ENCODE measurements at regions not wholly inside any gene's neighbourhood (a gene's known extent, or its start where the extent isn't known, plus 50 kb on each side); places are given as distances from the start of the nearest gene placed in this dataset.
"Not testable (repeated sequence)": the region's sequence is repeated elsewhere in the genome, so short reads cannot be mapped to it uniquely, and the experiment has no call there.

GRCh38 chr10:47676102-47676501, 87.3 kb downstream of the SYT15B start:
- H3K27me3 ChIP-seq (ENCODE audit: insufficient read depth, low read length); H3K4me3 ChIP-seq (ENCODE audit: low read length); H3K9me3 ChIP-seq (ENCODE audit: insufficient read depth, low read depth, low read length); H3K9ac ChIP-seq (ENCODE audit: low read depth, low read length); H3K27ac ChIP-seq (ENCODE audit: low read depth, low read length); H3K36me3 ChIP-seq (ENCODE audit: insufficient read depth, low read length); H3K4me1 ChIP-seq (ENCODE audit: insufficient read depth, low read length): not testable (repeated sequence)
- WGBS: no CpG with 5 or more reads among the region's 1 CpG

DNA sequence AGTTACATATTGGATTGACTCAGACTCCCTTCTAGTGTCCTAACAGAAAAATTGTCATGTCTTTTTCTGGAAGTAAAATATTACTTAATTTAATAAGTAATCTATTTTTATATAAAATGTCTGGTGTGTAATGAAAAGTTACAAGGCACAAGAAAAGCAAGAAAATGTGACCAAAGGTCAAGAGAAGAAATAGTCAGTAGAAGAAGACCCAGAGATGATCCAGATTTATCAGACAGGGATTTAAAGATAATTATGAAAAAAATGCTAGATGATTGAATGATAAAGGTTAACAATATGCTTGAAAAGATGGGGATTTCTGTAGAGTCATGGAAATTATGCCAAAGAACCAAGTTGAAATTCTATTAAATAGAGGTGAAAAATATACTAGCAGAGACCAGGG, 87.8 kb downstream of the SYT15B start:
- H3K9me3 ChIP-seq (ENCODE audit: insufficient read depth, low read depth, low read length); H3K27ac ChIP-seq (ENCODE audit: low read depth, low read length); H3K4me3 ChIP-seq (ENCODE audit: low read length); H3K27me3 ChIP-seq (ENCODE audit: insufficient read depth, low read length); H3K36me3 ChIP-seq (ENCODE audit: insufficient read depth, low read length); H3K9ac ChIP-seq (ENCODE audit: low read depth, low read length); H3K4me1 ChIP-seq (ENCODE audit: insufficient read depth, low read length): not testable (repeated sequence)

GRCh38 chr10:47673128-47673527, 90.3 kb downstream of the SYT15B start:
- H3K27ac ChIP-seq (ENCODE audit: low read depth, low read length); H3K9me3 ChIP-seq (ENCODE audit: insufficient read depth, low read depth, low read length); H3K4me3 ChIP-seq (ENCODE audit: low read length); H3K36me3 ChIP-seq (ENCODE audit: insufficient read depth, low read length); H3K27me3 ChIP-seq (ENCODE audit: insufficient read depth, low read length); H3K4me1 ChIP-seq (ENCODE audit: insufficient read depth, low read length); H3K9ac ChIP-seq (ENCODE audit: low read depth, low read length): not testable (repeated sequence)
- no CpG with 5 or more reads among the region's 1 CpG for WGBS

DNA sequence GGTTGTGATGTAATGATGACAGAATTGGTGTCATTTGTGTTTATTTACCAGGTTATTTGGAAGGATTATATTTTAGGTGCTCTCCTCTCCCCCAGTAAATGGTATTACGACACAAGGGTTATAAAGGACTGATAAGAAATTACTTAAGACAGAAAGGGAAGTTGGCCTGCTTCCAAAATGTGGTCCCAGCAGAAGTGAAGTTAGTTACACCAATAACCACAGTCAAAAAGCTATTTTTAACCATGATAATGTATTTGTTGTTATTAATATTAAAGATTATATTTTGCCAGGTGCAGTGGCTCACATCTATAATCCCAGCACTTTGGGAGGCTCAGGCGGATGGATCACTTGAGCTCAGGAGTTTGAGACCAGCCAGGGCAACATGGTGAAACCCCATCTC, 92.5 kb downstream of the SYT15B start:
- not testable (repeated sequence) for H3K9ac ChIP-seq (ENCODE audit: low read depth, low read length); H3K4me3 ChIP-seq (ENCODE audit: low read length); H3K27ac ChIP-seq (ENCODE audit: low read depth, low read length); H3K27me3 ChIP-seq (ENCODE audit: insufficient read depth, low read length); H3K9me3 ChIP-seq (ENCODE audit: insufficient read depth, low read depth, low read length); H3K4me1 ChIP-seq (ENCODE audit: insufficient read depth, low read length); H3K36me3 ChIP-seq (ENCODE audit: insufficient read depth, low read length)
- WGBS: no CpG with 5 or more reads among the region's 2 CpGs

DNA sequence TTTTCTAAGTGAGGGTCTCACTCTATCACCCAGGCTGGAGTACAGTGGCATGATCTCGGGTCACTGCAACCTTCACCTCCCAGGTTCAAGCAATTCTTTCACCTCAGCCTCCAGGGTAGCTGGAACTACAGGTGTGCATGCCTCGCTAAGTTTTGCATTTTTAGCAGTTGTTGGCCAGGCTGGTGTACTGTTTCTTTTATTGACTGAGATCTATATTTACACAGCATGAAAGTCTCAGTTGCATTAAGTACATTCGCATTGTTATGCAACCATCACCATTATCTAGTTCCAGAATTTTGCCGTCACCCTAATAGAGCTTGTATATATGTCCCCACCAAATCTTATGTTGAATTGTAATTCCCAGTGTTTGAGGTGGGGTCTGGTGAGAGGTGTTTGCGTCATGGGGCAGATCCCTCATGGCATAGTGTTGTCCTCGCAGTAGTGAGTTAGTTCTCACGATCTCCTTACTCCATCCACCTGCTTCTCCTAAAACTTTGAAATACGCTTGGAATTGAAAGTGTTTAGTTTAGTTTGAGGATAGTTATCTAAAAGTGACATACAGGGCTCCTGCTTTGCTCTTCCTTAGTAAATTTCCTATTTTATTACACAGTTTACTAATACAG, 101.3 kb downstream of the SYT15B start:
- no CpG with 5 or more reads among the region's 8 CpGs for WGBS
- not testable (repeated sequence) for H3K27me3 ChIP-seq (ENCODE audit: insufficient read depth, low read length); H3K4me1 ChIP-seq (ENCODE audit: insufficient read depth, low read length); H3K27ac ChIP-seq (ENCODE audit: low read depth, low read length); H3K36me3 ChIP-seq (ENCODE audit: insufficient read depth, low read length); H3K9ac ChIP-seq (ENCODE audit: low read depth, low read length); H3K4me3 ChIP-seq (ENCODE audit: low read length); H3K9me3 ChIP-seq (ENCODE audit: insufficient read depth, low read depth, low read length)

- H3K4me1 ChIP-seq (ENCODE audit: insufficient read depth, low read length); H3K9ac ChIP-seq (ENCODE audit: low read depth, low read length); H3K9me3 ChIP-seq (ENCODE audit: insufficient read depth, low read depth, low read length); H3K36me3 ChIP-seq (ENCODE audit: insufficient read depth, low read length); H3K27me3 ChIP-seq (ENCODE audit: insufficient read depth, low read length); H3K4me3 ChIP-seq (ENCODE audit: low read length); H3K27ac ChIP-seq (ENCODE audit: low read depth, low read length): not testable (repeated sequence)
- no CpG with 5 or more reads among the region's 2 CpGs for WGBS
Observed at GRCh38 chr10:47656732-47657131, 106.7 kb downstream of the SYT15B start.

GRCh38 chr10:47654161-47654560, 109.2 kb downstream of the SYT15B start:
- H3K9me3 ChIP-seq (ENCODE audit: insufficient read depth, low read depth, low read length); H3K36me3 ChIP-seq (ENCODE audit: insufficient read depth, low read length); H3K9ac ChIP-seq (ENCODE audit: low read depth, low read length); H3K27ac ChIP-seq (ENCODE audit: low read depth, low read length); H3K27me3 ChIP-seq (ENCODE audit: insufficient read depth, low read length); H3K4me1 ChIP-seq (ENCODE audit: insufficient read depth, low read length); H3K4me3 ChIP-seq (ENCODE audit: low read length): not testable (repeated sequence)
- WGBS: 86% methylated on average over 2 of the region's 4 CpGs

DNA sequence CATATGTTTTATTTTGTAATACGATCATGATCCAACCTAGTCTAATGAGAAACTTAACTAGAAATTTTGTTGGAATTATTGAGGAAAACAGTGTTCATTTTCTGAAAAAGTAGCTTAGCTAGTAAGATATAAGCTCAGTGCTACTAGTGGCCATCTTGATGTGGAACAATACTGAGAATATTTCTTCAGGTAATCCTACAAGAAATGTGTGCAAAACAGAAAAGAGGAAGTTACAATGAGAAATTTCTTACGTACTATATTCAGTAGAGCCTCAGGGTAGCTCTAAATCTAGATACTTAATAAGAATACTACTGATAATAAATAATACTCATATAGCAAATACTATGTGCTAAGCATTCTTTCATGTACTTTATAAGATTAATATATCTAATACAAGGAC, 114.8 kb downstream of the SYT15B start:
- H3K9me3 ChIP-seq (ENCODE audit: insufficient read depth, low read depth, low read length); H3K36me3 ChIP-seq (ENCODE audit: insufficient read depth, low read length); H3K4me3 ChIP-seq (ENCODE audit: low read length); H3K9ac ChIP-seq (ENCODE audit: low read depth, low read length); H3K4me1 ChIP-seq (ENCODE audit: insufficient read depth, low read length); H3K27ac ChIP-seq (ENCODE audit: low read depth, low read length); H3K27me3 ChIP-seq (ENCODE audit: insufficient read depth, low read length): not testable (repeated sequence)
- no CpG with 5 or more reads among the region's 2 CpGs for WGBS

GRCh38 chr10:47647523-47648101, 115.8 kb downstream of the SYT15B start:
- not testable (repeated sequence) for H3K4me1 ChIP-seq (ENCODE audit: insufficient read depth, low read length); H3K27me3 ChIP-seq (ENCODE audit: insufficient read depth, low read length); H3K4me3 ChIP-seq (ENCODE audit: low read length); H3K9me3 ChIP-seq (ENCODE audit: insufficient read depth, low read depth, low read length); H3K36me3 ChIP-seq (ENCODE audit: insufficient read depth, low read length); H3K9ac ChIP-seq (ENCODE audit: low read depth, low read length); H3K27ac ChIP-seq (ENCODE audit: low read depth, low read length)
- no CpG with 5 or more reads among the region's 3 CpGs for WGBS

DNA sequence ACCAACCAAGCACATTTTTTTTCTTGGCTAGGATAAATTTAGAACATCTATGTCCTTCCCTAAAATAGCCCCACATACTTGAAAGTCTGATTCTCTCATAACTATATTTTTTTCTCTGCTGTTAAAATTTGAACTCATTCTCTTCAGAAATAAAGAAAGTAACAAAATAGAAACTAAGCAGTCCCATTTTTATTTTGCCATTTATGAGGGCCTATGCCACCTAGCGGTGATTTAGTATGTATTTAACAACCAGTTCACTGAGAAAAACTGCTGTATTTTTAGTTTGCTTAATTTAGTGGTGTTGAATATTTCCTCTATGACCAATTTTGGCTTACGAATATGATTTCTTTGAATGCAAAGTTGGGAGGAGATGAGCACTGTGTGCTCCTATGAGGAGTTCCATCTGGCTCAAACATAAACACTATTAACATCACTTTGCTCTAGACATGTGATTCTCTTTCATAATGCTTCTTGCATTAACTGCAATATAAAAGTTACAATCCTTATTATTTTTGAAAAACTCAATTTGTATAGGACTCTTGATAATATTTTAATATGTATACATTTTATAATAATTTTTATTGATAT, 116.6 kb downstream of the SYT15B start:
- not testable (repeated sequence) for H3K27ac ChIP-seq (ENCODE audit: low read depth, low read length); H3K36me3 ChIP-seq (ENCODE audit: insufficient read depth, low read length); H3K4me3 ChIP-seq (ENCODE audit: low read length); H3K4me1 ChIP-seq (ENCODE audit: insufficient read depth, low read length); H3K27me3 ChIP-seq (ENCODE audit: insufficient read depth, low read length); H3K9me3 ChIP-seq (ENCODE audit: insufficient read depth, low read depth, low read length); H3K9ac ChIP-seq (ENCODE audit: low read depth, low read length)
- WGBS: no CpG with 5 or more reads among the region's 2 CpGs

GRCh38 chr10:47626975-47627374, 103.5 kb upstream of the AGAP9 start:
- H3K9ac ChIP-seq (ENCODE audit: low read depth, low read length); H3K36me3 ChIP-seq (ENCODE audit: insufficient read depth, low read length); H3K4me3 ChIP-seq (ENCODE audit: low read length); H3K27me3 ChIP-seq (ENCODE audit: insufficient read depth, low read length); H3K27ac ChIP-seq (ENCODE audit: low read depth, low read length); H3K9me3 ChIP-seq (ENCODE audit: insufficient read depth, low read depth, low read length); H3K4me1 ChIP-seq (ENCODE audit: insufficient read depth, low read length): not testable (repeated sequence)
- no CpG with 5 or more reads among the region's 1 CpG for WGBS

- H3K36me3 ChIP-seq (ENCODE audit: insufficient read depth, low read length); H3K27ac ChIP-seq (ENCODE audit: low read depth, low read length); H3K4me3 ChIP-seq (ENCODE audit: low read length); H3K9ac ChIP-seq (ENCODE audit: low read depth, low read length); H3K27me3 ChIP-seq (ENCODE audit: insufficient read depth, low read length); H3K4me1 ChIP-seq (ENCODE audit: insufficient read depth, low read length); H3K9me3 ChIP-seq (ENCODE audit: insufficient read depth, low read depth, low read length): not testable (repeated sequence)
- WGBS: 94% methylated on average over 2 of the region's 2 CpGs
Observed at GRCh38 chr10:47622719-47623118, 99.3 kb upstream of the AGAP9 start.

Measured in HUES64 (cell line).